Glomerular visceral epithelial cell (primary cell): ENCODE measurements at regions not wholly inside any gene's neighbourhood (a gene's known extent, or its start where the extent isn't known, plus 50 kb on each side); places are given as distances from the start of the nearest gene placed in this dataset.
"Not testable (repeated sequence)": the region's sequence is repeated elsewhere in the genome, so short reads cannot be mapped to it uniquely, and the experiment has no call there.

Source experiments
- DNase-seq: peaks from one replicate; pipeline ENCODE4 v3.0.0-alpha.2; 2016; ENCODE audit errors: extremely low spot score

- peak; percentile 33 for DNase-seq
These were observed 266.9 kb downstream of the KTN1 start for GRCh38 chr14:55846826-55847446.

GRCh38 chr14:55847766-55848165 is 267.8 kb downstream of the KTN1 start:
- DNase-seq = peak; percentile 52

- no peak for DNase-seq
These were observed 269.0 kb downstream of the KTN1 start for GRCh38 chr14:55848964-55849363.

- DNase-seq = no peak
These were observed 268.4 kb upstream of the PELI2 start for GRCh38 chr14:55849833-55850232.

- DNase-seq = no peak
These were observed 267.4 kb upstream of the PELI2 start for GRCh38 chr14:55850825-55851241.

GRCh38 chr14:55851301-55851700 is 266.9 kb upstream of the PELI2 start:
- DNase-seq = no peak

GRCh38 chr14:55851961-55852360 is 266.2 kb upstream of the PELI2 start:
- DNase-seq = no peak

GRCh38 chr14:55855751-55856150 is 262.5 kb upstream of the PELI2 start:
- DNase-seq = no peak

- no peak for DNase-seq
These were observed 259.6 kb upstream of the PELI2 start for GRCh38 chr14:55858604-55859003.

GRCh38 chr14:55861561-55861960 is 256.6 kb upstream of the PELI2 start:
- DNase-seq = not testable (repeated sequence)

GRCh38 chr14:55864890-55865655 is 253.1 kb upstream of the PELI2 start:
- DNase-seq = no peak

GRCh38 chr14:55867311-55867710 is 250.9 kb upstream of the PELI2 start:
- DNase-seq = no peak

- no peak for DNase-seq
These were observed 250.5 kb upstream of the PELI2 start for GRCh38 chr14:55867719-55868118.

GRCh38 chr14:55869397-55870049 is 248.7 kb upstream of the PELI2 start:
- DNase-seq = no peak

- no peak for DNase-seq
These were observed 245.0 kb upstream of the PELI2 start for GRCh38 chr14:55873169-55873568.

- no peak for DNase-seq
These were observed 243.4 kb upstream of the PELI2 start for GRCh38 chr14:55874785-55875184.

GRCh38 chr14:55877942-55878341 is 240.3 kb upstream of the PELI2 start:
- DNase-seq = no peak

GRCh38 chr14:55881577-55882241 is 236.5 kb upstream of the PELI2 start:
- no peak for DNase-seq

- no peak for DNase-seq
These were observed 233.4 kb upstream of the PELI2 start for GRCh38 chr14:55884819-55885218.

- no peak for DNase-seq
These were observed 229.1 kb upstream of the PELI2 start for GRCh38 chr14:55889124-55889523.

GRCh38 chr14:55891692-55892091 is 226.5 kb upstream of the PELI2 start:
- DNase-seq = no peak

- DNase-seq = no peak
These were observed 225.3 kb upstream of the PELI2 start for GRCh38 chr14:55892906-55893305.
